ENCODE measurements at regions not wholly inside any gene's neighbourhood (a gene's known extent, or its start where the extent isn't known, plus 50 kb on each side); places are given as distances from the start of the nearest gene placed in this dataset.

GRCh38 chr3:165529451-165529850 is 307.8 kb downstream of the BCHE start:
- 83 to 90% methylated on average over 2 of the region's 2 CpGs for WGBS, 2 donors
- TF ChIP-seq POLR2A (IDR thresholded peaks at IDR 0.05) (no peak), CTCF (IDR thresholded peaks at IDR 0.05) (no peak)
- Histone ChIP-seq H3K9me3 (no peaks in the 10 kb centered on the region), H3K27ac (no peak overlapping the region), H3K36me3 (no peaks in the 10 kb centered on the region), H3K4me1 (no peaks in the 10 kb centered on the region), H3K4me3 (replicated peaks in 1 of 3) (no peak overlapping the region), H3K27me3 (no peaks in the 10 kb centered on the region)
- intact Hi-C loops (cut with DNase I), result no loop called here
- DNase-seq, result no peak

- intact Hi-C loops (cut with DNase I), result no loop called here
- H3K4me1 ChIP-seq, result no peaks in the 10 kb centered on the region
- no peaks in the 10 kb centered on the region for H3K27me3 ChIP-seq
- WGBS, 2 donors, result 14 to 22% methylated on average over 2 of the region's 2 CpGs
- DNase-seq, result no peak
- TF ChIP-seq POLR2A (IDR thresholded peaks at IDR 0.05) (no peak), CTCF (IDR thresholded peaks at IDR 0.05) (no peak)
- H3K4me3 ChIP-seq (replicated peaks in 1 of 3), result no peak overlapping the region
- H3K9me3 ChIP-seq, result no peaks in the 10 kb centered on the region
- no peaks in the 10 kb centered on the region for H3K36me3 ChIP-seq
- no peak overlapping the region for H3K27ac ChIP-seq
Observed at GRCh38 chr3:165526367-165526766, 310.9 kb downstream of the BCHE start.

GRCh38 chr3:165523801-165524200 is 313.4 kb downstream of the BCHE start:
- no peak overlapping the region for H3K27ac ChIP-seq
- DNase-seq, result no peak
- no peak for TF ChIP-seq CTCF (IDR thresholded peaks at IDR 0.05)
- TF ChIP-seq POLR2A (IDR thresholded peaks at IDR 0.05), result no peak
- H3K9me3 ChIP-seq, result no peaks in the 10 kb centered on the region
- no peak overlapping the region for H3K4me3 ChIP-seq (replicated peaks in 1 of 3)
- intact Hi-C loops (cut with DNase I), result no loop called here
- no peaks in the 10 kb centered on the region for H3K4me1 ChIP-seq
- H3K27me3 ChIP-seq, result no peaks in the 10 kb centered on the region
- no peaks in the 10 kb centered on the region for H3K36me3 ChIP-seq

GRCh38 chr3:165522386-165522785 is 314.8 kb downstream of the BCHE start:
- Histone ChIP-seq H3K4me3 (replicated peaks in 1 of 3) (no peak overlapping the region), H3K9me3 (no peaks in the 10 kb centered on the region), H3K4me1 (no peaks in the 10 kb centered on the region), H3K27ac (no peak overlapping the region), H3K36me3 (no peaks in the 10 kb centered on the region), H3K27me3 (no peaks in the 10 kb centered on the region)
- 84 to 85% methylated on average over 1 of the region's 1 CpG for WGBS, 2 donors
- TF ChIP-seq CTCF (IDR thresholded peaks at IDR 0.05) (no peak), POLR2A (IDR thresholded peaks at IDR 0.05) (no peak)
- intact Hi-C loops (cut with DNase I), result no loop called here
- no peak for DNase-seq

- no peak overlapping the region for H3K27ac ChIP-seq
- H3K9me3 ChIP-seq, result no peaks in the 10 kb centered on the region
- intact Hi-C loops (cut with DNase I), result no loop called here
- no peak for DNase-seq
- TF ChIP-seq CTCF (IDR thresholded peaks at IDR 0.05) (no peak), POLR2A (IDR thresholded peaks at IDR 0.05) (no peak)
- H3K4me1 ChIP-seq, result no peaks in the 10 kb centered on the region
- no peaks in the 10 kb centered on the region for H3K36me3 ChIP-seq
- no peak overlapping the region for H3K4me3 ChIP-seq (replicated peaks in 1 of 3)
- 82 to 88% methylated on average over 2 of the region's 2 CpGs for WGBS, 2 donors
- no peaks in the 10 kb centered on the region for H3K27me3 ChIP-seq
Observed at GRCh38 chr3:165521131-165521871, 315.9 kb downstream of the BCHE start.

Measured in thyroid gland (tissue), 4 donors.